GM12892 (cell line): ENCODE measurements at regions not wholly inside any gene's neighbourhood (a gene's known extent, or its start where the extent isn't known, plus 50 kb on each side); places are given as distances from the start of the nearest gene placed in this dataset.

Experiments
- POLR2A ChIP-seq: IDR thresholded peaks from 2 replicates; pipeline ENCODE4 v1.6.1; 2011; ENCODE audit warnings: low read depth, low read length, control low read depth
- POLR2AphosphoS5 ChIP-seq: IDR thresholded peaks from 2 replicates; pipeline ENCODE4 v1.6.1; 2011; ENCODE audit warnings: low read depth, low read length, control low read depth
- TAF1 ChIP-seq: IDR thresholded peaks from 2 replicates; pipeline ENCODE4 v1.6.1; 2011; ENCODE audit warnings: low read depth, mild to moderate bottlenecking, control low read depth, low read length, borderline replicate concordance

DNA sequence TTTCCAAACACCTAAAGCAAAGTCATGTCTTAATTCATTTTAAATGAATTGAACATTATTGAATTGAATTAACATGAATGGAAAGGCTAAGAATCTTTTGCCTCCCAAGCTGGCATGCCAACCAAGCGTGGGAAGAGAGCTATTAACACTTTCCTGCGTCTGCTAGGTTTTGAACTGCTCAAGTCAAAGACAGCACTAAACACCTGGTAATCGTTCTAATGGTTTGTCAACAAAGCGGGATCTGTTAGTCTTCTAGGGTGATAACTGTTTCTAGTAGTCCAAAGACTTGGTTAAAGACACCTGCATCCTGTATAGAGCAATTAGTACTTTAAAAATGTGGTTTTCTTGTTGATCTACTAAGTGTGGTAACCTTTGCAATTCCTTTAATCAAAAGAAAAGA lies 164.2 kb upstream of the HMGA2 start:
- TF ChIP-seq TAF1, result no peak
- TF ChIP-seq POLR2AphosphoS5, result no peak
- no peak for TF ChIP-seq POLR2A
